ENCODE measurements at regions not wholly inside any gene's neighbourhood (a gene's known extent, or its start where the extent isn't known, plus 50 kb on each side); places are given as distances from the start of the nearest gene placed in this dataset.

GRCh38 chr11:133695387-133695786 lies 149.9 kb downstream of the SPATA19 start:
- no peak for DNase-seq (ENCODE audit: low read depth)

DNA sequence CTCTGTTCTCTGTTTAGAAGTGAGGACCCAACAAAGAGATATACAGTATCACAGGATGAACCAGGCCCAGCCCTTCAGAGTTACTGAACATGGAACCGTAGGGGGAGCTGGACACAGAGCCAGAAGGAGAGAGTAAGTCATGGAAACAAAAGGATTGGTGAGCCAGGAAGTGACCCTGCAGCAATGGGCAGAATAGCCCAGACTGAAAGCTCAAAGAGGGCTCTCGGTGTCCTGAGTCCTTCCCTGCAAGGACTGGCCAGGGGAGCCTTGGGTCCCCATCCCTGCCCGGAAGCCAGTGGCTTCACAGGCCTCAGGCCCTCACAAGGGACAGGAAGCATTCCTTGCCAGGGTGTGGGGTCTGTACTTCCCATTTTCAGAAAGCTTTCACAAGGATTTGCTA lies 150.6 kb downstream of the SPATA19 start:
- no peak for DNase-seq (ENCODE audit: low read depth)

- DNase-seq (ENCODE audit: low read depth), result no peak
These were observed 152.2 kb downstream of the SPATA19 start for GRCh38 chr11:133693110-133693509.

DNA sequence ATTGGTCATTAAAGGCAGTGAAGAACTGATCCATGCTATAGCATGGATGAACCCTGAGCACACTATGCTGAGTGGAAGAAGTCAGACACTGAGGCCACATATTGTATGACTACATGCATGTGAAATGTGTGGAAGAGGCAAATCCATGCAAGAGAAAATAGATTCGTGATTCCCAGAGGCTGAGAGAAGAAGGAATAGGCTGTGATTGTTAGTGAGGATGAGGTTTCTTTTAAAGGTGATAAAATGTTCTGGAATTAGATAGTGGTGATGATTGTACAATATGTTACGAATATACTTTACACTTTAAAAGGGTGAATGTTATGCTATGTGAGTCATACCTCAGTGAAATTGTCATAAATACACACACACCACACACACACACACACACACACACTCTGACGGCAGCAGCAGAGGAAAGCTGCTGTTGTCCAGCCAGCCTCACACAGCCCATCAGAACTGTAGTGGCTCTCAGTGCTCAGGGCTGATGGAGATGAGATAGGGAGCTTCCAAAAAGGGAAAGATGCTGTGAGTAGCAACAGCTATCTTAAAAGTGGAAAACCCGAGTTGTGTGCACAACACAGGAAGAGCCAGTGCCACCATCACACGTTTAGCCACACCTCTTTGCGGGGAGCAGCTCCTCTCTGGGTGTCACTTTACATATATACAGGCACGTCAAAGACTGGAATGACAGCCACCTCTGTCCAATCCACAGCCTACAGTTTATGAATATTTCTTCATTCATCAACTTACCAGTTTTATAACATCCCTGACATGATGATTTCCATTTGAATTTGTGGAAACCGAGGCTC lies 153.0 kb downstream of the SPATA19 start:
- DNase-seq (ENCODE audit: low read depth), result no peak

- DNase-seq (ENCODE audit: low read depth), result no peak
These were observed 155.5 kb upstream of the OPCML start for GRCh38 chr11:133687781-133688180.

DNA sequence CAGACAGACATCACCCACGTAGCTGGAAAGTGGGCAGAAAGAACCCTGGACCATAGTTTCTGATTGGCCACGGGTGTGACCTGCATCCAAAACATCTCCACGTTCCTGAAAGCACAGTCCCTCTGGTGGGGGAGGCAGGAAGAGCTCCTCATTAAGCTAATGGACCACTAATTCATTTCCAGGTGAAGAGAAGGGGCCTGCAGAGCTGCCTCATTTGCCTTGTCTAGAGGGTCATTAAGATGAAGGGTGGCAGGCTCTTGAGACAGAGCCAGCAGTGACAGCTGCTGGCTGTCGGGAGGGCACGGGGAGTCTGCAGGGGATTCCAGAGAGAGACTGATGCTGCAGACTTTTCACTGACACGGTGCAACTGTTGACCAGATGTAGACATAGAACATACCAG lies 149.6 kb upstream of the OPCML start:
- no peak for DNase-seq (ENCODE audit: low read depth)

DNA sequence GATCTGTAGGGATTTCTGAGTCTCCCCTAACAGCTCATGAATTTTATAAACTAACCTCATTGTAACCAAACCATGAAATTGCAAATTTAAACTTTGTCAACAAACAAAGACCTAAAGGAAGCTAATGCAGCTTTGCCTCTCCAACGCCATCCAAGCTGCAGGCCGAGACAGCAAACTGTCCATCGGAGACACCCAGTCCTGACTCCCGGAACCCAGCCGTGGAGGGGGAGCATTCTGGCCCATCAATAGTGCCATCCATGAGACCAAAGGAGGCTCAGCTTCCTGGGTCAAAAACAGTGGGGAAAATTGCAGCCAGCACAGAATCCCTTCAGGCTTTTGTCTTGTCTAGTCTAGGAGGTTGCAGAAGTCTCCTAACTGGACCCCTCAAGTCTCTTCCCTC lies 147.6 kb upstream of the OPCML start:
- DNase-seq (ENCODE audit: low read depth), result no peak

GRCh38 chr11:133678191-133678590 lies 145.9 kb upstream of the OPCML start:
- no peak for DNase-seq (ENCODE audit: low read depth)

DNA sequence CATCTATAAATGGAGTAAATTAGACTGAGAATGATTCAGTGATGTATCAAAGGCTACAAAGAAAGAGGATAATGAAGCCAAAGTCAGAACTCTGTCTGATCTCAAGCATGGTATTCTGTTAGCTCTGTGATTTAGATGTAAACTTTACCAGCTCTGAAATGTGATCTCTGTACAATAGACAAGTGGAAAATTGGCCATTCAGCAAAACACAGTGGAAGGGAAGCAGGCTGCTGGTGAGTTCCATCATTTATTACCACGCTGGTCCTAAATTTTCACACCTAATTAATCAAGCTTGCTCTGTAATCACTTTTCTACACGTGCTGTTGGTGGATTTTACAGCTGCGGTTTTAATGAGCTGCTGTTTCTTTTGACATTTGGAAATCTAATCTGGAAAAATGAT lies 145.1 kb upstream of the OPCML start:
- no peak for DNase-seq (ENCODE audit: low read depth)

- no peak for DNase-seq (ENCODE audit: low read depth)
These were observed 144.0 kb upstream of the OPCML start for GRCh38 chr11:133676265-133676664.

DNA sequence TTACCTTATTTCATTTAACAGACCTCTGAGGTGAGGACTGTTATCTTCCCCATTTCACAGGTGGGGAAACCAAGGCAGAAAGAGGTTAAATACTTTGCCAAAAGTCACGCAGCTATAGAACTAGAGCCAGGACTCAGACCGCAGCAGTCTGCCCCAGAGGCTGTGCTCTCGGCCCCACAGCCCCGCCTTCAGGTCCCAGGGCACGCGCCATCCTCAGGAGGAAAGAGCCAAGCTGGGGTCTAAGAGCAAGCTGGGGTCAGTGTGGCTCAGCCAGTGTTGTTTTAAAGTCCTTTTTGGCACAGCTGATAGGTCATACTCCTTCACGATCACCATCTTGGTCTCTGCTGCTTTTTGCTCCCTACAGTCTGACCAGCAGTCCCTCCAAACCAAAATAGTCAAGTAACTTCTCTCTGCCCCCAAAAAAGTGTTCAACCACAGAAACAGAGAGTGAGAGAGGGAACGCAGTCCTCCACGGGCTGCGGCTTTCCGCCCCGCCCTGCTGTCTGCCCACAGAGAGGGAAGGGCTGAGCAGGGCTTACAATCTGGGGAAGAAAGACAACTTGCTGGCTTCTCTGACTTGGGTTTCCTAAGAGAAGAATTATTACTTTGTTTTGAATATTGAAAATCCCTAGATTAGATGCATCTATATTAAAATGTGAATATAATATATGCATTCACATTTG lies 137.2 kb upstream of the OPCML start:
- DNase-seq (ENCODE audit: low read depth), result peak; percentile 7

GRCh38 chr11:133663135-133663985 lies 131.1 kb upstream of the OPCML start:
- DNase-seq (ENCODE audit: low read depth), result no peak

DNA sequence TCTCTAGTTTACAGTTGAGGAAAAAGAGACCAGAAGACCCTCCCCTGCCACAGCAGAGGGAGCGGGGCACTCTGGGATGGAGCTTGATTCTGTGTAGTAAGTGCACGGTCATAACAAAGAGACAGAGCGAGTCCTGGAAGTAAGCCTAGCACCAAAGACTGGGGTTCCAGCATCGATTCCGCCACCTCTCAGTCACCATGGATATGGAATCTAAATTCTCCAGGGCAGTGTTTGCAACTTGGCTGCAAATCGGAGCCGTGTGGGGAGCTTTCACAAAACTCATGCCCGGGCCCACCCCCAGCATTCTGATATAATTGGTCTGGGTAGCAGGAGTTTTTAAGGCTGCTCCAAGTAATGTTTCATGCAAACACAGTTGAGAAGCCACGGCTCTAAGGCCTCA lies 129.5 kb upstream of the OPCML start:
- no peak for DNase-seq (ENCODE audit: low read depth)

GRCh38 chr11:133660202-133660568 lies 127.9 kb upstream of the OPCML start:
- DNase-seq (ENCODE audit: low read depth), result no peak

GRCh38 chr11:133659538-133660201 lies 127.4 kb upstream of the OPCML start:
- no peak for DNase-seq (ENCODE audit: low read depth)

- DNase-seq (ENCODE audit: low read depth), result no peak
These were observed 124.8 kb upstream of the OPCML start for GRCh38 chr11:133657054-133657453.

- no peak for DNase-seq (ENCODE audit: low read depth)
These were observed 123.9 kb upstream of the OPCML start for GRCh38 chr11:133656082-133656635.

DNA sequence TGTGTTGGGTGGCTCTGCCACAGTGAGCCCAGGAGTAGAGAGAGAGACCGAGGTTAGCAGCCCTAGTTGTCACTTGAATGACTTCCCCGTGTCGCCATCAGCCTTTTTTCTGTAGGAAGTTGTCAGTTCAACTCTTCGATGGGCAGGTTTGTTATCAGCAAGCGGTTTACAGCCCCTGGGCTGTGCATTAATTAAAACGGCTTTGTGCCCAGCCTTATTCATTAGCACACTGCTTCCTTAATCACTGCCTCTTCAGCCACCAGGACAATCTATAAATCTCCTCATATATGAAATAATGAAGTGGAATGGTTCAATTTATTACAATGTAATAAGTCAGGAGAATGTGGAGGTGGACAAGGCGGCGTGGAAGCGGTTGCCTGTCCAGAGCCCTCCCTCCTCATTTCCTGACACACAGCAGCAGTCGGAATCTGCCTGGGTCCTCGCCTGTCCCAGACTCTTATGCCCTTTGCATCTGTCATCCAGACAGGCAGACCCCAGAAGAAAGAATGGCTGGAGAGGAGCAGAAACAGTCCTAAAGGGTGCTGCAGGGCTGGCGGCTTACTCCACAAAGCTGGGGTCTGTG lies 122.4 kb upstream of the OPCML start:
- no peak for DNase-seq (ENCODE audit: low read depth)

- DNase-seq (ENCODE audit: low read depth), result no peak
These were observed 121.0 kb upstream of the OPCML start for GRCh38 chr11:133653336-133653735.

- no peak for DNase-seq (ENCODE audit: low read depth)
These were observed 117.8 kb upstream of the OPCML start for GRCh38 chr11:133650082-133650481.

GRCh38 chr11:133649040-133649439 lies 116.7 kb upstream of the OPCML start:
- no peak for DNase-seq (ENCODE audit: low read depth)

DNA sequence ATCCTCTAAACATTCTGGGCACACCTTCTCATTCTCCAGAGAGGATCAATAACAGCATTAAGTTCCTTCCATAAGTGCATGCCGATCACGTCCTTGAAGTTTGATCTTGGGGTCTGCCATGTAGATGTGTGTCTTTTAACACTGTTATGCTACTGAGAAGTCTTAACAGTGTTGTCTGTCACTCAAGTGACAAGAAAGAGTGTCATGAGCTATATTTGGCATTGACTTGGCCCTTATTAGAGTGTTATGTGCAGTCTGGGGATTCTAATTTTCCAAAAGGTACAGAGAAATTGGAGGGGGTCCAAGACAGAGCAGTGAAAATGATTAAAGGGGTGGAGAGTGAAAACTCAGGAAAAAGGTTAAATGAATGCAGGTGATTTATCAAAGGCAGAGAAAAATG lies 107.1 kb upstream of the OPCML start:
- DNase-seq (ENCODE audit: low read depth), result no peak
